HG02588 (cell line): ENCODE measurements at regions not wholly inside any gene's neighbourhood (a gene's known extent, or its start where the extent isn't known, plus 50 kb on each side); places are given as distances from the start of the nearest gene placed in this dataset.

Experiments used
- ATAC-seq: cut with Tn5 transposase; IDR thresholded peaks from one replicate; pipeline ENCODE4 v1.9.1; 2021; ENCODE audit warnings: mild to moderate bottlenecking, moderate library complexity; ENCODE audit not compliant: unreplicated experiment

GRCh38 chr6:47934023-47934422, 152.2 kb downstream of the OPN5 start:
- ATAC-seq, result no peak

DNA sequence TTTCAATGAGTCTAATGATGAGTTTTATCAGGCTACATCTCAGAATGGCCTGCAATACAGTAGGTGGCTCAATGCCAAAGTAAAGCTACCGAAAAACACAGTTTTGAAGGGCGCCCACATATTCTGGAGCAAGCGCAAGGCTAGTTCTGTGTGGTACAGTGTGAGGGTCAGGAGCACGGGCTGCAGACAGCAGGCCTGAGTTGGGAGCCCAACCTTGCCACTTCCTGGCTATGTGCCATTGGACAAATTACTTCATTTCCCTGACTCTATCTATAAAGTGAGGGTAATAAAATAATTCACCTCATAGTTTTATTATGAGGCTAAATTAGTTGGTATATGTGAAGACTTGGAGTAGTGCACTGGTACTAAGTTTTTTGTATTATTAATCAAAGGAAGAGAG, 150.7 kb downstream of the OPN5 start:
- ATAC-seq, result no peak

GRCh38 chr6:47924001-47924400, 142.2 kb downstream of the OPN5 start:
- no peak for ATAC-seq

- ATAC-seq, result no peak
Measured at GRCh38 chr6:47922391-47922790, 140.6 kb downstream of the OPN5 start.

- ATAC-seq, result no peak
Measured at GRCh38 chr6:47919875-47920274, 138.0 kb downstream of the OPN5 start.

DNA sequence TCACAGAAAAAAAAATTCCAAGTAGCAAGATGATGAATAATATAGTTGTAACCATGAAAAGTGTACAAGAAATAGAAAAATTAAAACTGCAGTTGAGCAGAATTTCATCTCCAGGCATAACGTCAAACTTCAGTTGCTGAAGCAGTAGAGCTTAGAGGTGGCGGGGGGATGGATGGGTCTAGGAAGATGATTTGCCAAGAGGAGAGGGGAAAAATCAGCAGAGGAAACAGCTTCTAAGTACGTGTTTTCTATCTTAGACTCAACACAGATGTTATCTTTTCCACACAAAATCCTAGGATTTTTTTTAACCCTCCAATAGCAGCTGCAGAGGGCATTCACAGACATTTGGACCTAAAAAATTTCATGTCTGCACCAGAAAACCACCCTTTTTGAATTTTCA, 136.0 kb downstream of the OPN5 start:
- no peak for ATAC-seq

GRCh38 chr6:47917202-47917601, 135.4 kb downstream of the OPN5 start:
- no peak for ATAC-seq

- ATAC-seq, result no peak
Measured at GRCh38 chr6:47915017-47915416, 133.2 kb downstream of the OPN5 start.

- no peak for ATAC-seq
Measured at GRCh38 chr6:47908271-47908670, 126.4 kb downstream of the OPN5 start.

DNA sequence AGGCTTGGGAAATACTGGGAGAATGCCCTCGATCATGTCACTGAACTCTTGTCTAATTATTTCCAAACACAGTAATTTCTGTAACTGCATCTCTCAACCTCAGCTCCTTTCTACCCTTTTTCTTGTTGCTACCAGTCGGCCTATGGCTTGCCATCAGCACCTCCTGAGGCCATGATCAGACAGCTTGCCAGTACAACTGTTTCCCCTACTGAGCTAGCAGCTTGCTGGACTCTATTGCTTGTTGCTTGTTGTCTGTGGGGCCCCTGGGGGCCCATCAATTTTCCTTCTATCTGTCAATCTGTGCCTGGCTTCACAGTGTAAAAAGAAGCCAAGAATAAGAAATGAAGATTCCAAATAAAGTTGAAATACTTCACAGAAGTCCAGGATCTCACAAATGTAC, 123.9 kb downstream of the OPN5 start:
- no peak for ATAC-seq

DNA sequence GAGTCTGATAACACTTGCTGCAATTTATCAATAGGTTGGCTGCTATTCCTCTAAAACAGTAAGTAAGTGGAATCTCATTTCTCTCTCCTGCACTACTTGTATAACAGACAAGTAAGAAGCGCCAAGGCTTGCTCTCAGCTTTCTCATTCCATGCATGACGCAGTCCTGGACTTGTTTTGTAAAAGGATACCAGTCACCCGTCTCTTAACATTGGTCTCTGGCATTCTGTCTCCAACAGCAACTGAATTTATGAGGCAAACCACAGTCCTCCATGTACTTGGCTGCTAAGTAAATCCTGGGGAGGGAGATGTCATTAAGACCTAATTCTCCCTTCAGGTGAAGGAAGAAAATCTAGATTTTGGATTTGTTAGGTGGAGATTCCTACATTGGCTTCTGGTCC, 115.4 kb downstream of the OPN5 start:
- no peak for ATAC-seq

DNA sequence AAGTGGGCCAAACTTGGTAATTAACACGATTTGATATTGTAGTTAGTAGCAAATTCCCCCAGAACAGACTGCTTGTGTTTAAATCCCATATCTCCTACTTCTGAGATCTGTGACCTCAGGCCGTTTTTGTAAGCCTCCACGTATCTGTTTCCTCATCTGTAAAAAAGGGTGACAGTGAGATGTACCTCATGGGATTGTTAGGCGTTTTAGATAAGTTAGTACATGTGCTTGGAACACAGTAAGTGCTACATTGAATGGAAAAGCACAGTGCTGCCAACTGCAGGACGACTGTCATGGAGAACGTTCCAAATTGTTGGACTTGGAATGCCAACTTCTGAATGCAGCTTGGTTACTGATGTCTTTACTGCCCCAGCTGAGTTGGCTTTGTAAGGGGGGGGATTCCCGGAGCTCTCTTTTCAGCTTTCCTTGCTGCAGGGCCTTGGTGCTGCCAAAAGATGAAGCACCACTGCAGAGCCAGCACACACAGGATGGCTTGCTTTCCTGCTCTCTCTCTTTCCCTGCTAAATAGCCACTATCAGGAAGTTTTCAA, 108.6 kb downstream of the OPN5 start:
- no peak for ATAC-seq

DNA sequence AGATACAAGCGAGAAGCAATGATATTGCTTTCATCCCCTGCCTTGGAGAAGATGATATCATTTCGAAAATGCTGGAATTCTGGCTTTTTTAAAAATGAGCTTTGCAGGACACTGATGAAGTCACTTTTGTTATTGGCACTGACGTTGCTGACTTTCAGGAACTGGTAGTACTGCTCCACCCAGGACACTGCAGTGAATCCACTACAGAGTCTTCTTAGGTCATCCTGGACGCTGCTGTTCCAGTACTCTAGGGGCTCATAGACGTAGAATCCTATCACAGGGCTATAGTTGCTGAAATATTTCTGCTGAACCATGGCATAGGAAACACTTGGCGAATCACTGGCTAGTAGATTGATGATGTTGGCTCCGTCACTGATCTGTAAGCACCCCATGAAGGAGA, 97.2 kb downstream of the OPN5 start:
- no peak for ATAC-seq
